Trophoblast cell (in vitro differentiated cells and primary cell): ENCODE measurements at regions not wholly inside any gene's neighbourhood (a gene's known extent, or its start where the extent isn't known, plus 50 kb on each side); places are given as distances from the start of the nearest gene placed in this dataset.

Experiments
- DNase-seq, 2 donors: peaks; one replicate each; pipeline ENCODE4 v3.0.0-alpha.2; 2016
- H2AFZ ChIP-seq: 2 replicates; pipeline ENCODE4 v1.6.1; 2013; ENCODE audit warnings: low read length, moderate library complexity, mild to moderate bottlenecking; ENCODE audit not compliant: insufficient read depth, poor library complexity
- H2AK5ac ChIP-seq: 2 replicates; pipeline ENCODE4 v1.6.1; 2013; ENCODE audit warnings: mild to moderate bottlenecking, low read length
- H2BK120ac ChIP-seq: 2 replicates; pipeline ENCODE4 v1.6.1; 2013; ENCODE audit warnings: low read length, mild to moderate bottlenecking, moderate library complexity; ENCODE audit not compliant: insufficient read depth, poor library complexity
- H2BK12ac ChIP-seq: 2 replicates; pipeline ENCODE4 v1.6.1; 2013; ENCODE audit warnings: mild to moderate bottlenecking, low read length, moderate library complexity
- H2BK5ac ChIP-seq: 2 replicates; pipeline ENCODE4 v1.6.1; 2013; ENCODE audit warnings: low read length, low read depth, moderate library complexity, mild to moderate bottlenecking; ENCODE audit not compliant: poor library complexity
- H3K14ac ChIP-seq: 2 replicates; pipeline ENCODE4 v1.6.1; 2013; ENCODE audit warnings: mild to moderate bottlenecking, low read length
- H3K18ac ChIP-seq: 2 replicates; pipeline ENCODE4 v1.6.1; 2013; ENCODE audit warnings: mild to moderate bottlenecking, low read length
- H3K23ac ChIP-seq: 2 replicates; pipeline ENCODE4 v1.6.1; 2013; ENCODE audit warnings: low read length
- H3K27ac ChIP-seq: 2 replicates; pipeline ENCODE4 v1.5.1; 2013; ENCODE audit warnings: low read depth, mild to moderate bottlenecking, inconsistent platforms, low read length, moderate library complexity
- H3K27me3 ChIP-seq: 2 replicates; pipeline ENCODE4 v1.6.1; 2013; ENCODE audit warnings: inconsistent platforms, mild to moderate bottlenecking, low read length, moderate library complexity; ENCODE audit not compliant: insufficient read depth
- H3K36me3 ChIP-seq, 2 experiments: 1 replicate in 1 of 2; 2 replicates in 1 of 2; pipeline ENCODE4 v1.6.1; 2013; ENCODE audit warnings: low read length in 2 of 2, mild to moderate bottlenecking in 2 of 2, moderate library complexity in 1 of 2; ENCODE audit not compliant: insufficient read depth in 2 of 2, control insufficient read depth in 1 of 2
- H3K4ac ChIP-seq: 2 replicates; pipeline ENCODE4 v1.6.1; 2013; ENCODE audit warnings: low read depth, mild to moderate bottlenecking, low read length, moderate library complexity
- H3K4me1 ChIP-seq, 2 experiments: 1 replicate in 1 of 2; 2 replicates in 1 of 2; pipeline ENCODE4 v1.6.1; 2013; ENCODE audit warnings: low read length in 2 of 2, mild to moderate bottlenecking in 2 of 2, moderate library complexity in 1 of 2; ENCODE audit not compliant: insufficient read depth in 2 of 2, control insufficient read depth in 1 of 2
- H3K4me2 ChIP-seq: 2 replicates; pipeline ENCODE4 v1.6.1; 2013; ENCODE audit warnings: inconsistent platforms, mild to moderate bottlenecking, low read length, moderate library complexity
- H3K4me3 ChIP-seq: 2 replicates; pipeline ENCODE4 v1.5.1; 2013; ENCODE audit warnings: mild to moderate bottlenecking, low read depth, low read length, inconsistent platforms
- H3K79me1 ChIP-seq: one replicate; pipeline ENCODE4 v1.6.1; 2013; ENCODE audit warnings: low read length
- H3K79me2 ChIP-seq: 2 replicates; pipeline ENCODE4 v1.6.1; 2013; ENCODE audit warnings: low read length, mild to moderate bottlenecking; ENCODE audit not compliant: control insufficient read depth, insufficient read depth, poor library complexity
- H3K9ac ChIP-seq: 2 replicates; pipeline ENCODE4 v1.6.1; 2013; ENCODE audit warnings: mild to moderate bottlenecking, low read length
- H3K9me3 ChIP-seq: 2 replicates; pipeline ENCODE4 v1.6.1; 2013; ENCODE audit warnings: low read depth, mild to moderate bottlenecking, control low read depth, inconsistent platforms, low read length; ENCODE audit not compliant: insufficient read depth
- H4K12ac ChIP-seq: 2 replicates; pipeline ENCODE4 v1.6.1; 2013; ENCODE audit warnings: low read depth, mild to moderate bottlenecking, low read length, moderate library complexity
- H4K8ac ChIP-seq: 2 replicates; pipeline ENCODE4 v1.6.1; 2013; ENCODE audit warnings: low read depth, mild to moderate bottlenecking, low read length, moderate library complexity
- H4K91ac ChIP-seq: one replicate; pipeline ENCODE4 v1.6.1; 2013; ENCODE audit warnings: low read depth, mild to moderate bottlenecking, low read length, moderate library complexity
- WGBS: extraction: QIAGEN DNeasy Blood & Tissue Kit; methylation state at CpG from one replicate; pipeline ENCODE4 v1.1.7; 2013; ENCODE audit warnings: missing lambda C conversion rate; ENCODE audit not compliant: insufficient read length, insufficient coverage; ENCODE audit errors: extremely low coverage; 5-methylcytosine and 5-hydroxymethylcytosine counted together

DNA sequence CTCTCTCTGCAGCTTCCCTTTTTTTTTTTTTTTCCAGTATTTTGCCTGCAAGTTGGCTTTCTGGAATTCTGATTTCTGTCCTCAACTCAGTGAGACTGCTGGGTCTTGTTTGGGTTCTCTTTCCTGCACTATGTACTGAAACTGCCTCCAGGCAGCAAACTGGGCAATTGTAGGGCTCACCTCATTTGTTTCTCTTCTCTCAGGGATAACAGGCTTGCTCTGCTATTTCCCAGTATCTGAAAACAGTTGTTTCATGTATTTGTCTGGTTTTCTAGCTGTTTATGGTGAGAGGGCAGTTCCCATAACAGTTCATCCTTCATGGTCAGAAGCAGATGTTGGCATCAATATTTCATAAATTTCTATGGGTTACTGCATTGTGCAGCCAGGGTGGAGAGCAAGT lies 206.0 kb downstream of the CYRIA start:
- Histone ChIP-seq H2AFZ (no peak overlapping the region), H2BK120ac (no peak overlapping the region), H3K27me3 (no peaks in the 10 kb centered on the region), H3K4me3 (no peak overlapping the region), H3K79me1 (no peaks in the 10 kb centered on the region), H2AK5ac (no peak overlapping the region), H3K4me1 (no peaks in the 10 kb centered on the region), H3K4me2 (no peak overlapping the region), H2BK12ac (no peak overlapping the region), H3K9me3 (no peaks in the 10 kb centered on the region), H4K91ac (no peak overlapping the region), H3K79me2 (no peaks in the 10 kb centered on the region), H4K8ac (no peak overlapping the region), H4K12ac (no peak overlapping the region), H3K4ac (no peak overlapping the region), H3K36me3 (no peaks in the 10 kb centered on the region), H3K9ac (no peak overlapping the region), H3K27ac (no peak overlapping the region), H3K23ac (no peak overlapping the region), H2BK5ac (no peak overlapping the region), H3K14ac (no peak overlapping the region), H3K18ac (no peak overlapping the region)
- no peak for DNase-seq

- no peak overlapping the region for H3K4ac ChIP-seq
- H3K9ac ChIP-seq: no peak overlapping the region
- no peaks in the 10 kb centered on the region for H3K79me1 ChIP-seq
- no peak overlapping the region for H3K18ac ChIP-seq
- H3K4me2 ChIP-seq: no peak overlapping the region
- H3K27me3 ChIP-seq: no peaks in the 10 kb centered on the region
- no peak overlapping the region for H3K23ac ChIP-seq
- H2BK12ac ChIP-seq: no peak overlapping the region
- no peak overlapping the region for H3K14ac ChIP-seq
- WGBS: no CpG with 5 or more reads among the region's 2 CpGs
- no peak overlapping the region for H3K4me3 ChIP-seq
- no peaks in the 10 kb centered on the region for H3K9me3 ChIP-seq
- H3K79me2 ChIP-seq: no peaks in the 10 kb centered on the region
- H2AFZ ChIP-seq: no peak overlapping the region
- H2BK5ac ChIP-seq: no peak overlapping the region
- H3K36me3 ChIP-seq: no peaks in the 10 kb centered on the region
- H3K4me1 ChIP-seq: no peaks in the 10 kb centered on the region
- no peak for DNase-seq
- H3K27ac ChIP-seq: no peak overlapping the region
- H4K8ac ChIP-seq: no peak overlapping the region
- H2BK120ac ChIP-seq: no peak overlapping the region
- no peak overlapping the region for H2AK5ac ChIP-seq
- H4K12ac ChIP-seq: no peak overlapping the region
- no peak overlapping the region for H4K91ac ChIP-seq
Observed at GRCh38 chr2:16454621-16455020, 211.0 kb downstream of the CYRIA start.

DNA sequence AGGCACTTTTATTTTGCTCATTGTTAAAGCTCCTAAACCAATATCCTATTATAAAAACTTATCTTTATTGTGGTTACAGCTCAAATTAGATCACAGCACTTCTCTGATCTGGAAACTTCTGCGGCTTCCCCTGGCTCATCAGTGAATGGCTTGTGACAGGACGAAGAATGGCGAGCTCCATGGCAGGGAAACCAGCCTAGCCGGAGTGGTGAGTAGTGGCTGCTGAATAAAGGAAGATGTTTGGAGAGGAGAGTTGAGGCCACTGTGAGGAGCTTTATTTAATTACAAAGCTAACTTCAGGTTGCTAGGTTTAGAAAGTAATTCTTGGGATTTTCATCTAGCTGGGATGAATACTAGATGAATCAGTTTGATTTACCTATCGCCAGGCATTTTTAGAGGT lies 213.5 kb downstream of the CYRIA start:
- Histone ChIP-seq H3K4me2 (no peak overlapping the region), H3K4me3 (no peak overlapping the region), H3K79me1 (no peaks in the 10 kb centered on the region), H3K4me1 (no peaks in the 10 kb centered on the region), H3K27me3 (no peaks in the 10 kb centered on the region), H3K36me3 (no peaks in the 10 kb centered on the region), H2AK5ac (no peak overlapping the region), H4K91ac (no peak overlapping the region), H2BK5ac (no peak overlapping the region), H2AFZ (no peak overlapping the region), H2BK12ac (no peak overlapping the region), H3K27ac (no peak overlapping the region), H3K18ac (no peak overlapping the region), H2BK120ac (no peak overlapping the region), H3K9ac (no peak overlapping the region), H3K4ac (no peak overlapping the region), H3K14ac (no peak overlapping the region), H3K9me3 (no peaks in the 10 kb centered on the region), H3K23ac (no peak overlapping the region), H3K79me2 (no peaks in the 10 kb centered on the region), H4K12ac (no peak overlapping the region), H4K8ac (no peak overlapping the region)
- no peak for DNase-seq
- no CpG with 5 or more reads among the region's 5 CpGs for WGBS

GRCh38 chr2:16446706-16447105 lies 218.9 kb downstream of the CYRIA start:
- H3K4me2 ChIP-seq: no peak overlapping the region
- H3K36me3 ChIP-seq: no peaks in the 10 kb centered on the region
- no peak overlapping the region for H3K14ac ChIP-seq
- no peaks in the 10 kb centered on the region for H3K79me2 ChIP-seq
- no peaks in the 10 kb centered on the region for H3K9me3 ChIP-seq
- no peak overlapping the region for H2AK5ac ChIP-seq
- no peak overlapping the region for H3K4ac ChIP-seq
- H2BK12ac ChIP-seq: no peak overlapping the region
- H2AFZ ChIP-seq: no peak overlapping the region
- no peak overlapping the region for H4K8ac ChIP-seq
- H3K4me3 ChIP-seq: no peak overlapping the region
- no peak overlapping the region for H2BK120ac ChIP-seq
- no peak overlapping the region for H2BK5ac ChIP-seq
- H3K79me1 ChIP-seq: no peaks in the 10 kb centered on the region
- H3K27me3 ChIP-seq: no peaks in the 10 kb centered on the region
- no peak overlapping the region for H4K91ac ChIP-seq
- H3K9ac ChIP-seq: no peak overlapping the region
- no peak overlapping the region for H4K12ac ChIP-seq
- H3K27ac ChIP-seq: no peak overlapping the region
- no peak overlapping the region for H3K18ac ChIP-seq
- no CpG with 5 or more reads among the region's 1 CpG for WGBS
- H3K4me1 ChIP-seq: no peaks in the 10 kb centered on the region
- no peak overlapping the region for H3K23ac ChIP-seq
- no peak for DNase-seq

- H3K4ac ChIP-seq: no peak overlapping the region
- no peak overlapping the region for H3K23ac ChIP-seq
- no peak overlapping the region for H3K14ac ChIP-seq
- H3K9ac ChIP-seq: no peak overlapping the region
- H3K79me2 ChIP-seq: no peaks in the 10 kb centered on the region
- no peak overlapping the region for H3K4me3 ChIP-seq
- H4K8ac ChIP-seq: no peak overlapping the region
- H2AFZ ChIP-seq: no peak overlapping the region
- H2AK5ac ChIP-seq: no peak overlapping the region
- H3K9me3 ChIP-seq: no peaks in the 10 kb centered on the region
- H2BK12ac ChIP-seq: no peak overlapping the region
- H3K79me1 ChIP-seq: no peaks in the 10 kb centered on the region
- DNase-seq: no peak
- no peak overlapping the region for H2BK120ac ChIP-seq
- no CpG with 5 or more reads among the region's 1 CpG for WGBS
- H3K27ac ChIP-seq: no peak overlapping the region
- no peak overlapping the region for H4K12ac ChIP-seq
- no peaks in the 10 kb centered on the region for H3K27me3 ChIP-seq
- H4K91ac ChIP-seq: no peak overlapping the region
- H3K36me3 ChIP-seq: no peaks in the 10 kb centered on the region
- no peak overlapping the region for H3K4me2 ChIP-seq
- H2BK5ac ChIP-seq: no peak overlapping the region
- peaks cover 0 to 3% of the 10 kb centered on the region in 2 experiments for H3K4me1 ChIP-seq
- no peak overlapping the region for H3K18ac ChIP-seq
Observed at GRCh38 chr2:16442971-16443370, 222.7 kb downstream of the CYRIA start.
